SU-DHL-6 (cell line): ENCODE measurements at regions not wholly inside any gene's neighbourhood (a gene's known extent, or its start where the extent isn't known, plus 50 kb on each side); places are given as distances from the start of the nearest gene placed in this dataset.

Experiments used
- H2AFZ ChIP-seq: fragments of 200-600 bp; sonication (generic); 2 replicates; pipeline ENCODE4 v1.6.1; 2014; ENCODE audit warnings: low read depth, mild to moderate bottlenecking, moderate library complexity, mixed read lengths, antibody characterized with exemption, low read length; ENCODE audit not compliant: severe bottlenecking
- H3F3A ChIP-seq: fragments of 200-600 bp; shearing (Covaris generic); 2 replicates; pipeline ENCODE4 v1.6.0; 2016; ENCODE audit warnings: antibody characterized with exemption, mild to moderate bottlenecking; ENCODE audit not compliant: insufficient read depth
- H3K27ac ChIP-seq: fragments of 200-600 bp; sonication (generic); 2 replicates; pipeline ENCODE4 v1.5.1; 2016; ENCODE audit warnings: low read depth, mild to moderate bottlenecking, low read length, moderate library complexity, mixed read lengths
- H3K27me3 ChIP-seq: fragments of 200-600 bp; sonication (generic), shearing (Covaris generic); 2 replicates; pipeline ENCODE4 v1.6.0; 2014; ENCODE audit warnings: mild to moderate bottlenecking, low read length
- H3K36me3 ChIP-seq: fragments of 200-600 bp; sonication (generic); 2 replicates; pipeline ENCODE4 v1.6.1; 2014; ENCODE audit warnings: mild to moderate bottlenecking, low read length, mixed read lengths
- H3K4me2 ChIP-seq: fragments of 300-600, 200-600 bp; shearing (Covaris generic), sonication (generic); 2 replicates; pipeline ENCODE4 v1.6.0; 2014; ENCODE audit warnings: low read length, low read depth, mild to moderate bottlenecking; ENCODE audit not compliant: poor library complexity, severe bottlenecking
- H3K4me3 ChIP-seq: fragments of 200-600 bp; sonication (generic); 2 replicates; pipeline ENCODE4 v1.5.1; 2014; ENCODE audit warnings: antibody characterized with exemption, low read length, mild to moderate bottlenecking, mixed read lengths; ENCODE audit not compliant: insufficient read depth, poor library complexity, severe bottlenecking
- H3K79me2 ChIP-seq: fragments of 200-600 bp; sonication (generic); 2 replicates; pipeline ENCODE4 v1.6.1; 2014; ENCODE audit warnings: mild to moderate bottlenecking, low read length, moderate library complexity; ENCODE audit not compliant: insufficient read depth
- H3K9ac ChIP-seq: fragments of 200-600 bp; sonication (generic); 2 replicates; pipeline ENCODE4 v1.7.0; 2014; ENCODE audit warnings: mild to moderate bottlenecking, low read length
- H3K9me2 ChIP-seq: fragments of 200-600 bp; sonication (generic); replicated peaks from 2 replicates; pipeline ENCODE4 v1.6.1; 2014; ENCODE audit warnings: low read length; ENCODE audit not compliant: insufficient read depth
- H3K9me3 ChIP-seq: fragments of 200-600 bp; sonication (generic); 2 replicates; pipeline ENCODE4 v1.6.1; 2014; ENCODE audit warnings: low read length, mixed read lengths; ENCODE audit not compliant: insufficient read depth
- H4K20me1 ChIP-seq: fragments of 200-600 bp; sonication (generic); 2 replicates; pipeline ENCODE4 v1.6.1; 2014; ENCODE audit warnings: low read depth, mild to moderate bottlenecking, antibody characterized with exemption, low read length, moderate library complexity, mixed read lengths
- CTCF ChIP-seq: fragments of 200-600 bp; sonication (generic); IDR thresholded peaks from one replicate; pipeline ENCODE4 v1.5.1; 2017; ENCODE audit warnings: antibody characterized with exemption, mild to moderate bottlenecking, low read length, moderate library complexity; ENCODE audit not compliant: insufficient read depth, poor library complexity, severe bottlenecking
- EZH2phosphoT487 ChIP-seq: fragments of 200-600 bp; sonication (generic), shearing (Covaris generic); conservative IDR thresholded peaks from 2 replicates; pipeline ENCODE4 v1.6.1; 2018; ENCODE audit warnings: mild to moderate bottlenecking, antibody characterized with exemption, low read length, moderate library complexity, mixed read lengths

DNA sequence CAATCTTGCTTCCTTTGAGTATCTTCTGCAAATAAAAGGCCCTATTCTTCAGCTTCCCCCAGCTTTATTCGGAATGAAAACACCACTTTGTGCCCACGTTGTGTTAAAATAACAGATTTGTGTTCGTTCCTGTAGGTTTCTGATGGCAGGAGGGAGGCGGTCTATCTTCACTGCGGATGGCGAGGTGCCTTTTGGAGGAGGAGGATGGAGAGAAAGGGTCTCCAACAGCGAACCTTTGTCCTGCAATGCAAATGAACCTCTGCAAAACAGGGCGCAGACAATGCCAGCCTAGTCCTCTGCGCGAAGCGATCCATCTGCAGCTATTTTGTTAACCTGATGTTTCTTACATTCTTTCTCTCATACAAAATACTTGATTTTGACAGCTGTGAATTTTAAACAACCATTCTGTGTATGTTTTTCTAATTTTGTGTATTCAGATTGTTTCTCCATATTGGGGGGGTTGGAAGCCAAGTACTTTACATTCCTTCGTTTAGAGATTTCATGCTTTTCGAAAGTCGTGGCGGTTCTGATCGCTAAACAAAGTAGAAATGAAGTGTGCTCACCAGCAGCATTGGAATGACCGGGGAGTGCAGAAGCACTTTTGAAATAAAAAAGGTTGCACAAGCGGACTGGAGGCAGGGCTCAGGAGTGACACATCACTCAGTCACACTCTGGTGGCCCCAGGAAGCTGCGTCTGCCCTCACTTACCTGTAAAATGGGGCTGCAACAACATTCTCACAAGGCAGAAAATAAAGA, 279.0 kb upstream of the IRX5 start:
- TF ChIP-seq CTCF (no peak), EZH2phosphoT487 (no peak)
- Histone ChIP-seq H3K27ac (no peak overlapping the region), H3F3A (no peaks in the 10 kb centered on the region), H3K79me2 (no peaks in the 10 kb centered on the region), H3K9ac (no peak overlapping the region), H3K9me2 (no peaks in the 10 kb centered on the region), H2AFZ (no peak overlapping the region), H3K36me3 (no peaks in the 10 kb centered on the region), H3K27me3 (no peaks in the 10 kb centered on the region), H3K9me3 (no peaks in the 10 kb centered on the region), H3K4me3 (no peak overlapping the region), H4K20me1 (no peaks in the 10 kb centered on the region), H3K4me2 (no peak overlapping the region)

GRCh38 chr16:54649876-54650275, 280.8 kb upstream of the IRX5 start:
- Histone ChIP-seq H3K4me2 (no peak overlapping the region), H3K27me3 (no peaks in the 10 kb centered on the region), H3K9ac (no peak overlapping the region), H3K27ac (no peak overlapping the region), H3K36me3 (no peaks in the 10 kb centered on the region), H2AFZ (no peak overlapping the region), H3K9me2 (no peaks in the 10 kb centered on the region), H4K20me1 (no peaks in the 10 kb centered on the region), H3K79me2 (no peaks in the 10 kb centered on the region), H3K9me3 (no peaks in the 10 kb centered on the region), H3F3A (no peaks in the 10 kb centered on the region), H3K4me3 (no peak overlapping the region)
- TF ChIP-seq CTCF (no peak), EZH2phosphoT487 (no peak)

GRCh38 chr16:54648575-54648974, 282.1 kb upstream of the IRX5 start:
- H3K9me3 ChIP-seq, result no peaks in the 10 kb centered on the region
- TF ChIP-seq CTCF (no peak), EZH2phosphoT487 (no peak)
- H3K27ac ChIP-seq, result no peak overlapping the region
- H3K27me3 ChIP-seq, result no peaks in the 10 kb centered on the region
- H3K9ac ChIP-seq, result no peak overlapping the region
- no peak overlapping the region for H2AFZ ChIP-seq
- H3K4me2 ChIP-seq, result no peak overlapping the region
- H3K9me2 ChIP-seq, result no peaks in the 10 kb centered on the region
- H3K4me3 ChIP-seq, result no peak overlapping the region
- H3K79me2 ChIP-seq, result no peaks in the 10 kb centered on the region
- H3F3A ChIP-seq, result no peaks in the 10 kb centered on the region
- H4K20me1 ChIP-seq, result no peaks in the 10 kb centered on the region
- H3K36me3 ChIP-seq, result no peaks in the 10 kb centered on the region
